B cell (primary cell): ENCODE measurements at regions not wholly inside any gene's neighbourhood (a gene's known extent, or its start where the extent isn't known, plus 50 kb on each side); places are given as distances from the start of the nearest gene placed in this dataset.

ENCODE experiments used
- ATAC-seq: fragments of 200-7000 bp; cut with Tn5 transposase; one replicate; pipeline ENCODE4 v1.10.0; 2021; ENCODE audit warnings: low read depth, mild to moderate bottlenecking, moderate number of reproducible peaks, moderate library complexity
- CTCF ChIA-PET: fragments of 350-600 bp; sonication (Branson Sonifier 250); formaldehyde crosslinking; loops from one replicate; lab custom pipeline; 2021; ENCODE audit warnings: antibody characterized with exemption, inconsistent platforms; lab: Charles Lee
- POLR2A ChIA-PET: fragments of 350-600 bp; sonication (Branson Sonifier 250); formaldehyde crosslinking; loops from one replicate; lab custom pipeline; 2021; ENCODE audit warnings: antibody characterized with exemption; lab: Charles Lee
- DNase-seq: peaks from one replicate; pipeline ENCODE4 v3.0.0; 2013
- H2AFZ ChIP-seq: 2 replicates; pipeline ENCODE4 v1.6.1; 2012; ENCODE audit warnings: mild to moderate bottlenecking, low read depth, low read length; ENCODE audit not compliant: insufficient read depth, poor library complexity, severe bottlenecking
- H3K27ac ChIP-seq, 2 donors: 1 replicate in 1 of 2; 2 replicates in 1 of 2; pipeline ENCODE4 v1.5.1; 2012 to 2013; ENCODE audit warnings: low read length in 2 of 2, mild to moderate bottlenecking in 2 of 2, moderate library complexity in 1 of 2
- H3K27me3 ChIP-seq, 4 experiments: fragments of 200-600 bp in 1 of 4; sonication (generic) in 1 of 4; replicated peaks in 1 of 4; 1 replicate in 2 of 4; 2 replicates in 2 of 4; pipeline versions ENCODE4 v1.6.1 to v1.7.0; 2013 to 2016; ENCODE audit warnings: low read length in 3 of 4, mild to moderate bottlenecking in 2 of 4, mixed read lengths in 1 of 4, moderate library complexity in 1 of 4; ENCODE audit not compliant: insufficient read depth in 4 of 4, control insufficient read depth in 3 of 4; ENCODE audit errors: control extremely low read depth in 1 of 4
- H3K36me3 ChIP-seq, 2 experiments: replicated peaks in 1 of 2; 1 replicate in 1 of 2; 2 replicates in 1 of 2; pipeline versions ENCODE4 v1.6.1 to v1.7.1; 2013; ENCODE audit warnings: low read length in 1 of 2; ENCODE audit not compliant: insufficient read depth in 2 of 2, control insufficient read depth in 1 of 2; ENCODE audit errors: control extremely low read depth in 1 of 2, extremely low read depth in 1 of 2
- H3K4me1 ChIP-seq, 2 donors: fragments of 200-600 bp in 1 of 2; sonication (generic) in 1 of 2; 1 replicate in 1 of 2; 2 replicates in 1 of 2; pipeline versions ENCODE4 v1.5.1 to v1.6.1; 2013 to 2017; ENCODE audit warnings: low read length in 2 of 2; ENCODE audit not compliant: control insufficient read depth in 2 of 2, insufficient read depth in 2 of 2
- H3K4me2 ChIP-seq: replicated peaks from 2 replicates; pipeline ENCODE3; 2012; ENCODE audit warnings: mild to moderate bottlenecking, low read depth, low read length; ENCODE audit not compliant: poor library complexity, severe bottlenecking
- H3K4me3 ChIP-seq, 5 experiments: fragments of 200-600 bp in 1 of 5; sonication (generic) in 1 of 5; 1 replicate in 3 of 5; 2 replicates in 2 of 5; pipeline versions ENCODE4 v1.5.1 to v1.7.0; 2011 to 2016; ENCODE audit warnings: low read length in 4 of 5, mild to moderate bottlenecking in 4 of 5, low read depth in 2 of 5, control low read depth in 1 of 5, moderate library complexity in 1 of 5; ENCODE audit not compliant: insufficient read depth in 1 of 5; ENCODE audit errors: control extremely low read depth in 1 of 5, extremely low read depth in 1 of 5
- H3K79me2 ChIP-seq: fragments of 200-600 bp; sonication (generic); one replicate; pipeline ENCODE4 v1.6.0; 2016; ENCODE audit warnings: low read length; ENCODE audit not compliant: control insufficient read depth, insufficient read depth
- H3K9ac ChIP-seq: fragments of 200-600 bp; sonication (generic); 2 replicates; pipeline ENCODE4 v1.6.1; 2017; ENCODE audit warnings: mild to moderate bottlenecking, low read length, moderate library complexity
- H3K9me3 ChIP-seq, 3 donors: one replicate each; pipeline versions ENCODE4 v1.6.1 to v1.7.1; 2013; ENCODE audit warnings: low read length in 2 of 3; ENCODE audit not compliant: control insufficient read depth in 2 of 3, insufficient read depth in 1 of 3; ENCODE audit errors: control extremely low read depth in 1 of 3
- H4K20me1 ChIP-seq: 2 replicates; pipeline ENCODE4 v1.6.0; 2012; ENCODE audit warnings: mild to moderate bottlenecking, low read length; ENCODE audit not compliant: insufficient read depth, control insufficient read depth, poor library complexity, severe bottlenecking
- H3K27ac Mint-ChIP-seq: one replicate; pipeline ENCODE4 v1.8.0; 2021; ENCODE audit warnings: mixed read lengths
- H3K27me3 Mint-ChIP-seq: one replicate; pipeline ENCODE4 v1.8.0; 2021; ENCODE audit warnings: mixed read lengths
- H3K4me1 Mint-ChIP-seq: one replicate; pipeline ENCODE4 v1.8.0; 2021; ENCODE audit warnings: mixed read lengths
- H3K4me3 Mint-ChIP-seq: one replicate; pipeline ENCODE4 v1.8.0; 2021; ENCODE audit warnings: mixed read lengths
- H3K9me3 Mint-ChIP-seq: one replicate; pipeline ENCODE4 v1.8.0; 2022; ENCODE audit warnings: mixed read lengths; ENCODE audit not compliant: insufficient read depth
- CTCF ChIP-seq: fragments of 200-600 bp; IDR thresholded peaks from one replicate; pipeline ENCODE4 v1.8.0; 2022; ENCODE audit warnings: antibody characterized with exemption, mild to moderate bottlenecking
- EZH2 ChIP-seq: IDR thresholded peaks from 2 replicates; pipeline ENCODE4 v1.6.1; 2012; ENCODE audit warnings: borderline replicate concordance, low read depth, mild to moderate bottlenecking, moderate library complexity, low read length; ENCODE audit not compliant: insufficient read depth, poor library complexity, severe bottlenecking
- WGBS: methylation state at CpG from one replicate; pipeline ENCODE4 v1.1.5; 2013; ENCODE audit warnings: missing lambda C conversion rate; ENCODE audit not compliant: insufficient coverage; 5-methylcytosine and 5-hydroxymethylcytosine counted together
- intact Hi-C: fragments of 100-400 bp; cut with micrococcal nuclease; formaldehyde crosslinking; loops from one replicate; pipeline ENCODE4 v1.10.0; 2022

- Histone ChIP-seq H3K27me3 (no peaks in the 10 kb centered on the region), H4K20me1 (no peaks in the 10 kb centered on the region), H3K4me1 (no peaks in the 10 kb centered on the region), H3K27ac (no peak overlapping the region), H3K9ac (no peak overlapping the region), H3K4me2 (no peak overlapping the region), H3K79me2 (no peaks in the 10 kb centered on the region), H2AFZ (no peak overlapping the region), H3K4me3 (no peak overlapping the region), H3K9me3 (no peaks in the 10 kb centered on the region), H3K36me3 (no peaks in the 10 kb centered on the region)
- POLR2A ChIA-PET = no interaction called here
- TF ChIP-seq EZH2 (no peak), CTCF (no peak)
- intact Hi-C loops = no loop called here
- CTCF ChIA-PET = interaction anchor here (0.6 kb wide), 1 partner anchor 366 kb away, joined by 3 read pairs; no protein-coding TSS in a partner anchor
- Mint-ChIP-seq H3K9me3 (no peaks in the 10 kb centered on the region), H3K4me3 (no peak overlapping the region), H3K27ac (no peak overlapping the region), H3K4me1 (no peaks in the 10 kb centered on the region), H3K27me3 (peaks cover 5% of the 10 kb centered on the region)
- ATAC-seq (no peak), DNase-seq (no peak)
Measured at GRCh38 chr21:31566064-31566463, 93.4 kb upstream of the SOD1 start.

- intact Hi-C loops = no loop called here
- WGBS = 94% methylated on average over 5 of the region's 9 CpGs
- no peaks in the 10 kb centered on the region for H3K9me3 ChIP-seq
- no peak for TF ChIP-seq EZH2
- no peak for TF ChIP-seq CTCF
- no peaks in the 10 kb centered on the region for H3K9me3 Mint-ChIP-seq
- peaks cover 5% of the 10 kb centered on the region for H3K27me3 Mint-ChIP-seq
- no peak overlapping the region for H3K9ac ChIP-seq
- H3K4me1 ChIP-seq = peaks cover 6 to 8% of the 10 kb centered on the region in 2 donors
- H3K27ac ChIP-seq = no peak overlapping the region
- no peak overlapping the region for H3K4me3 ChIP-seq
- no peak overlapping the region for H3K4me3 Mint-ChIP-seq
- peaks cover 10% of the 10 kb centered on the region for H3K4me1 Mint-ChIP-seq
- H4K20me1 ChIP-seq = no peaks in the 10 kb centered on the region
- peaks cover 0 to 3% (median 0%) of the 10 kb centered on the region in 4 experiments for H3K27me3 ChIP-seq
- no peak for ATAC-seq
- no peaks in the 10 kb centered on the region for H3K36me3 ChIP-seq
- no peak overlapping the region for H2AFZ ChIP-seq
- H3K79me2 ChIP-seq = no peaks in the 10 kb centered on the region
- no peak for DNase-seq
- H3K27ac Mint-ChIP-seq = no peak overlapping the region
- ChIA-PET CTCF (interaction anchor here (0.7 kb wide), 3 partner anchors 21 to 131 kb away, joined by 3 to 5 read pairs (median 3); no protein-coding TSS in a partner anchor), POLR2A (no interaction called here)
- H3K4me2 ChIP-seq = no peak overlapping the region
Measured at GRCh38 chr21:31564439-31564838, 95.1 kb upstream of the SOD1 start.
